Hematopoietic multipotent progenitor cell treated with erythropoietin and hydrocortisone succinate and interleukin-3 and kit ligand, for 4 days (in vitro differentiated cells): ENCODE measurements at regions not wholly inside any gene's neighbourhood (a gene's known extent, or its start where the extent isn't known, plus 50 kb on each side); places are given as distances from the start of the nearest gene placed in this dataset.
A peak's percentile ranks its signal among the peaks of the same experiment; 100 is the strongest.

ENCODE experiments used
- DNase-seq: peaks from one replicate; pipeline ENCODE4 v3.0.0-alpha.2; 2015

DNA sequence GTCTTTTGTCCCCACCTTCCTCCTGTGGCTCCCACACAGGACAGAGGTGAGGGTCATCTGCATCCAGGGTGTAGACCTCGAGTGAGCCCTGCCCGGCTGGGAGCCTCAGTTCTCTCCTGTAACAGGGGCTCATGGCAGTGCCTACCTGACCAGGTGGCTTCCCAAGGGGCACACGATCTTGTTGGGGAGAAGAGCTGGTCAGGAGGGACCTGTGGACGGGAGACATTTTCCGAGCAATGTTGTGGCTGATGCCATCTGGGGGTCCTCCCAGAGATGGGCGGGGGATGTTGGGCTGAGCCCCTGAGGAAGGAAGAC is 51.9 kb downstream of the CEBPB start:
- DNase-seq: no peak

DNA sequence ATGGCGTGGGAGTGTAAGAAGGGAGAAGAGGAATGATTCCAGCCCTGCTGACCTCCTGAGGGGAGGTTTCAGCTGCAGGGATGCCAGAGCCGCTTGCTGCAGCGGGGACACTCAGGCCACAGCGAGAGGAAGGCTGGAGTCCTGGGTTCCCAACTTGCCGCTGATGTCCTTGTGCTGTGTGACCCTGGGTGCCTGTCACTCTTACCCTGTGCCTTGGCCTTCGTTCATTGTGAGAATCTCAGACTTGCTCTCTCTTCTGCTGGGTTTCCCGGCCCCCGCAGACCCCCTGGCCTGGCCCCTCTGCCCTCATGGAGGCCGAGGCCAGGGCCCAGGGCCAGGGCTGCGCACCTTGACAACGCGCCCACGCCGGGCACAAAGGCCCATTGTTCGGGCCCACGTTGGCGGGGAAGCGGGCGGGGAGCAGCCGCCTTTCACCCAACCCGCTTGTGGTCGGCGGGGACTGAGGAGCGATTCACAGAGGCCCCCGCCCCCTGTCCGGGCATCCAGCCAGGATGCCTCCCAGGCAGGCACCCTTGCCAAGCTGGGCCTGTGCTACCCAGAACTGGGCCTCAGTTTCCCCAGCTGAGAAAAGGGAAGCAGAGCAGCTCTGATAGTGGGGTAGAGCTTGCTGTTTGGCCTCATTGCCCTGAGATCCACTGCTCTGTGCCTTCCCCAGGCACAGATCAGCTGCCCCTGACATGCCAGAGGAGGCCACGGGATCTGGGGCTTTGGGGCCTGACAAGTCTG is 52.4 kb downstream of the CEBPB start:
- DNase-seq: peak; percentile 68

DNA sequence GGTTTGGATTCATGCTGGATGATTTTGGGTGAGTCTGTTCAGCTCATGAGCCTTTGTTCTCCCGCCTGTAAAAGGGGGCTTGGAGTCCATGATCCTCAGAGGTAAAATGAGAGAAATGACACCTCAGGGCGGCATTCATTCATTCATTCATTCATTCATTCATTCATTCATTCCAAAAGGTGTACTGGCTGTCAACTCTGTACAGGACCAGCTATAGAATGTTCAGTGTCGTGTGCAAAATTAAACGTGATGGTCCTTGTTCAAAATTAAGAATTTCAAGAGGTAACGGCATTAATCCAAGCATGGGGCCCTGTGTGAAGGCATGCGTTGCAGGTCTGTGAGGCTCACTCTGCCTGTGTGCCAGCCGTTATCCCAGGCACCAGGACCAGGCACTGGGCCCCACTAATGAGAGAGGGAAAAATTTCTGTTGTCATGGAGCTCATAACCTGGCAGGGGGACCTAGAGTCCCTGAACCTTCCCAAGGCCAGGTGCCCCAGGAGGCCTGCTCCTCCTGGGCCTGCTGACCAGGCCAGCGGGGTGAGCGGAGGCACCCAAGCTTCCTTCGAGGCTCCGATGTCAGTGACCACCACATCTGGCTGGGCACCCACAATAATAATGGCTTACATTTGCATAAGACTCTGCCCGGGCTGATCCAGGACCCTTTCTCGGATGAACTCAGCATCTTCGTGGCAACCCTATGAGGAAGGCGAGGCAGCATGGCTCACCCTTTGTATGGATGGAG is 53.2 kb downstream of the CEBPB start:
- DNase-seq: no peak

DNA sequence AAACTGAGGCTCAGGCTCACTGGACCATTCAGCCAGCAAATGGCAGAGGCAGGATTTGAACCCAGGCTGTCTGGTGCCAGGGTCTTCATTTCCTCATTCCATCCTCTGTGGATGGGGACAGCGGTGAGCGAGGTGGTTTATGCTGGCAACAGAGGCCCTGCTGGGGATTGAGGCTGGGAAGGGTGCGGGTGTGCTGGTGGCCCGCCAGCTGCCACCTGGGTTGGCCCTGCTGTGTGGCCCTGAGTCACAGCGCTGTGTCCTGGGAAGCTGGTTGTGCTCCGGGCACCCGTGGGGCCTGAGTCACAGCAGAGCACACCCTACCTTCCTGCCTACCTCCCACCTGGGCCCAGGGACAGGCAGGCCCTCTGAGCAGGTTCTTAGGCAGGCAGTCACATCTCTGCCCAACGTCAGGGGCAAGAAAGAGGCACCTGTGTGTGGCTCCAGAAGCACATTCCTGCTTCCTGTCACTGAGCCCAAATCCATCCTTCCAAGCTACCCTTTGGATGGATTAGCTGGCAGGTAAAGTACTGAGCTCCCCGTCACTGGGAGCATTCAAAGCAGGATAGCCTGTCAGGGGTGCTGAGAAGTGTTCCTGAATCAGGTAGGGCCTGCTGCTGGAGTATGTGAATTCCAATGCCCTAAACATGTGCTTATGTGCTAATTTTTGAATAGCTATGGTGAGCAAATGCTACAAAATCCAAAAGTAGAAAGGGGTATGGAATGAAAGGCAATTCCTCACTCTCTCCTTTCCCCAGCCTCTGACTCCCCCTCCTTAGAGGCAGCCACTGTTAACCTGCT is 53.9 kb downstream of the CEBPB start:
- no peak for DNase-seq

DNA sequence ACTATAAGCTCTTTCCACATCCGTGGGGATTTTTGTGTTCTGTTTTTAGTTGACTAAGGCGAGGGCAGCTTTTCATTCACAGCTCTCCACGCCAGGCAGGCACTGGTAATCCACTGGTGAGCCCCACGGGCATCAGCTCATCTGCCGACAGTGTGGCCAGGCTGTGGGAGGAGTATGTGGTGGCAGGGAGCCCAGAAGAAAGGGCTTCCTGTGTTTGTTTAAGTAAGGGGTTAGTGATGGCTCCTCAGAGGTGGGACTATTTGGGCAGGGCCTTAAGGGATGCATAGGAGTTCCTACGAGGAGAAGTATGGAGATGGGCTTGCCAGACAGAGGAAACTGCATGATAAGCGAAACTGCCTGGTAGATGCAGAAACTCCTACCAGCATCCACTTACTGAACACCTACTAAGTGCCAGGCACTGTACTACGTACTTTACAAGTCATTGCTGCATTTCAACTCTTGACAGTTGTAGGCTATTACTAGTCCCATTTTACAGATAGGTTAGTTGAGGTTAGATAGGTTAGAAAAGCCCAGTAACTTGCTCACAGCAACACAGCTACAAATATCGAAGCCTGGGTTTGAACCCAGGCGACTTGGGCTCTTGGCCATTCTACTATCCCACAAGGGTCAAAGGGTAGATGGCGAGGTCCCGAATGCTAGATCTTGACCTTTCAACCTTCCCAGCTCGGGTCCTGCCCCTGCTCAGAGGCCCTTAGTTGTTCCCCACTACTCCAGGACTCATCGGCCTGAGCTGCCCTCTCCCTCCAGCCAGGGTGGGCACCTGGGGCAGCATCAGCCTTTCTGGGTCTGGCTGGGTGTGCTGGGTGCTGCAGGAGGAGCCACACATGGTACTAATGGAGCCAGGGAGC is 55.1 kb downstream of the CEBPB start:
- DNase-seq: peak; percentile 47

DNA sequence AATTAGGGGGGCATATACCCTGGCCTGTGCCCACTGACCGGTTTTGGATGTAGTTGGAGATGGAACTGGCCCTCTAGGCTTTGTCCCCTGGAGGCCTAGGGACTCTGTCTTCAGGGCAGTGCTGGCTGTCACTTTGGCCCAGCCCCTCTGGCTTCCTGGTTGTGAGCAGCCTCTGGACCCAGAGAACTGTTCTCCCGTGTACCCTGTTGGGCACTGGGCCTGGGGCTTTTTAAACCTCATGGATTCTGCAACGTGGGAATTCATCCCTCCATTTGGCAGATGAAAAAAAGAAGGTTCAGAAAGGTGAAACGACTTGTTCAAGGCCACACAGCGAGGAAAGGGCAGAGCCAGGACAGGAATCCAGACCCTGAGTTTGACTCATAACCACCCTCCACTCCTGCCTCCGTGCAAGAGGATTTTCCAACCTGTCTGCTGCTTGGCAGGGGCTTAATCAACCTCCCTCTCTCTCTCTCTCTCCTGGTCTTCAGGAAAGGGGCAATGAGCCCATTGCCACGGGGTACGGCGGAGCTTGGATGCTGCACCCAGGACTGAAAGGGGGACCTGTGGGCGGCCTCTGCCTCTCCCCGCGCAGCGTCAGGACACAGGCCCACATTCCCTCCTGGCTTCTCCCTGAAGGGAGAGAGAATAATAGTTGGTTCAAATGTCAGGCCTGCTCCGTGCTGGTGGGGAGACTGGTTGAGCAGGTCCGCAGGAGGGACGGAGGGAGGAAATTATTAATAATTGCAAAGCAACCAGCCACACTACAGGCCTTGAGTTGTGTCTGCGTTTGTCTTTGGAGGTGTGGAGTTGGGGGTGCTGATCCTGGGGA is 56.0 kb downstream of the CEBPB start:
- no peak for DNase-seq

DNA sequence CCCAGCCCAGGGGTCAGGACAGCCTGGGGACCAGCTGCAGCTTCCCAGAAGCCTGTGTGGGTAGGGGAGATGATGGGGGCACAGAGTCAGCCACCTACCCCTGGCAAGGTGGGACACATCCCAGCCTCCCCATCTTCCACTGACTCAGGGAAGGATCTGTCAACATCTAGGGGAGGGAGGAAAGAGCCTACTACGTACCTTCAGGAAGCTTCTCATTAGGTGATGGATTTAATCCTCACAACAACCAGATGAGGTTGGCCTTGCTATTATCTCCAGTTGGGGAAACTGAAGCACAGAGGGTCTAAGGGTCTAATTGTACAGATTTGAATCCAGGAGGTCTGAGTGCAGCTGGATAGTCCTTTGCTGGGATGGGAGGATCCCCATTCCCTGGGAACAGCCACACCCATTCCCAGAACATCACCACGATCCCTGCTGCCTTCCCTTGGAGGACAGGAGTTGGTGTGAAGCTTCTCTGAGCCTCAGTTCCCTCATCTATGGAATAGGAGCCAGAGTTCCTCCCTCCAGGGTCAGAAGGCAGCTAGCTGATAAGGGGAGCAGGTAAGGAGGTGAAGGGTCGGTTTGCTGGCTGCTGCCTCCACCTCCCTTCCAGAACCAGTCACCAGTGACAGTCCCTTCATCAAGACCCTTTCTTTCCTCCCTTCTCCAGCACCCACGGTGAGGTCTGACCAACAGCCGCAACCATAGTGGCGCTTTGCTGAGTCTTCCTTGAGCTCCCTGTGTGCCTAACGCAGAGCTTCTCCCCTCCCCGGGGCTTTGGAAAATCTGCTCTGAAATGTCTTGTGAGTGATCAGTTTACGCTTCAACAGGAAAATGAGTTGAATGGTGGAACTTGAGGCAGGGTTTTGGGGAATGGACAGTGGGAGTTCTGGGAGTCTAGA is 56.8 kb downstream of the CEBPB start:
- no peak for DNase-seq

DNA sequence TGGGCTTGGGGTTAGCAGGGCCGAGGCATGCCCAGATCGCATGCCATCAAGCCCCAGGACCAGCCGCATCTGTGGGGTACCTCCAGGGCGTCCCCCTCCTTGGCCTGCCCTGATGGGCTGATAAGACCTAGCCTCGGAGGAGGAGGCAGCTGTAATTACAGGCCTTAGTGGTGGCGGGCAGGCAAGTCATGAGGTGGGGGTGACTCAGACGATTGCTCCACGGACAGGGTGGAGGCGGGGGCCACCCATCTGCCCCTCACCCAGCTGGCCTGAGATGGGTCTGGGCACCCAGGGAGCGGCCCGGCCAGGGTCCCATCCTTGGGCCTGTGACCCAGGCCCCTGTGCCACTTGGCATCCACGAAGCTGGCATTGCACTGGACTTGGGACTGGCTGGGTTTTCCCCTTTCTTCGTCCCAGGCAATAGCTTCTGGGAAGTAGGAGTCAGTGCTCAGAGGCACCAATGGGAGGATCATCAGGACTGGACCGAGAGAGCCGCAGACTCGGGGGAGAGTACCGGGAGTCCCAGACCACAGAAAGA is 57.5 kb downstream of the CEBPB start:
- peak; percentile 50 for DNase-seq

DNA sequence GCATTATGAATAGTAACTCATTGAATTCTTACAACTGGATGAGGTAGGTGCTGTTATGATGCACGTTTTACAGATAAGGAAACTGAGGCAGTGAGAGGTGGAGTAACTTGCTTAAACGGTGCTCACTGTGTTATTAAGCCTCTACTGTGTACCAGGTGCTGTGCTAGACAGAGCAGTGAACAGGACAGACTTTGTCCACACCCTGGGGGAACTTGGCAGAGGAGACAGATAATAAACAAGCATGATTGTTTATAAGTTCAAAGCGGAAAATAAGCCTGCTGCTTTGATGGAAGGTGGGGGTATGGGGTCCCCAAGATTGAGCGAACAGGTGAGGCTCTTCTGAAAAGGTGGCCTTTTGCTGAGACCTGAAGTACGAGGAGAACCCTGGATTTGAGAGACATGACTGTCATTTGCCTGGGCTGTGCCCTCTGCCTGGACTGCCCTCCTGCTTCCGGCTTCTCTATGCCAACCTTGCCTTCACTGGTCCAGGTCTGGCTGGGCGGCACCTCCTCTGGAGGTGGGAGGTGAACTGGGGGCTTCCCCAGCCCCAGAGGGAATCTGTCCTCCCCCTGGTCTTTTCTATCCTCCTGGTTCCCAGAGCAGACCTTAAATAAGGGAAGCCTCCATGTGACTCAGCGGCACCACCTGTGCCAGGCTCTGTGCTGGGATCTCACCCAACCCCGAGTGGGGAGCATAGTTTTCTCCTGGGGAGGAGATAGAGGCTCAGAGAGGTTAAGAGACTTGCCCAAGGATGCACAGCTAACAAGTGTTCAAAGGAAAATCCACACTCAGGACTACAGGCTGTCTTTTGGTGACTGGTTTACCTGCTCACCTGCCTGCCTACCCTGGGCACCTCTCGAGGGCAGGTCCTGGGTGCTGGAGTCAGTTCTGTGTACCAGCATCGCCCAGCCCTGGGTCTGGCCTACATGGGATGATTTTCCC is 59.1 kb downstream of the CEBPB start:
- DNase-seq: no peak

DNA sequence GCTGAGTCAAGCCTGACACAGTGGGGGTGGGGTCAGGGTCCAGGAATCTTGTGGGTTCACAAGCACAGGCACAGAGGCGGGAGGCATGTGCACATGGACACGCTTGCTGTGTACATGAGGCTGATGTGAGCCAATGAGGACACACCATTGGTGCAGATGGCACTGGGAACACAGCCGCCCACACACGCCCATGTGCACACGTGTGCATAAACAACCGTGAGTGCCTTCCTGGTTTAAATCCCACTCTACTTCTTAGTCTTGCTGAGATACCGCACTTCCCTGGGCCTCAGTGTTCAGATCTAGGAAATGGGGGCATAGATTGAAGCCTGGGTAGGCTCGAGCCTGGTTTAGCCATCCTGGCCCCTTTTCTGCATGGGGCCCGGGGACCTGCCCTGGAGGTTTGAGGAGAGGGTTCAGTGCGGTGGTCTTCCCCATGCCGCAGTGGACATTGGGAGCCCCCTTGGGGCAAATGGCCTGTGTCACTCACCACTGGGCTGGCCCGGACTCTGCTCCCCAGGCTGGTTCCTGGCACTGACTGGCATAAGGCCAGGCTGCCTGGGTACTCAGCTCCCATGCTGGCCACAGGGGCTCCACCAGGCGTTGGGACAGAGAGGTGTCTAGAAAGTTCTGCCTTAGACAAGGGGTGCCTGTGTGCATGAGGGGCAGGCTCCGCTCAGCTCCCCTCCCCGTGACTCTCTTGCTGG is 60.2 kb downstream of the CEBPB start:
- no peak for DNase-seq

DNA sequence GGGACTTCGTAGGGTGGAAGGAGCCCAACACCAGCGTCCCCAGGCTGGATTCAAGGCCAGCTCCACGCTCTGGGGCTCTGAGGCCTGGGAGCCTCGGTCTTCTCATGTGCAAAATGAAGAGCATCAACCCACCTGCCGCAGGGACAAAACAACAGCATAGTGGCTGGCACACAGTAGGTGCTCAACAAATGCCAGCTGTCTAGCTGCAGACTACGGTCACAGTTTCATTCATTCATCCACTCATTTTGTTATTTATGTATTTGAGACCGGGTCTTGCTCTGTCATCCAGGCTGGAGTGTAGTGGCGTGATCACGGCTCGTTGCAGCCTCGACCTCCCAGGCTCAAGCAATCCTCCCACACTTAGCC is 60.7 kb downstream of the CEBPB start:
- DNase-seq: no peak

DNA sequence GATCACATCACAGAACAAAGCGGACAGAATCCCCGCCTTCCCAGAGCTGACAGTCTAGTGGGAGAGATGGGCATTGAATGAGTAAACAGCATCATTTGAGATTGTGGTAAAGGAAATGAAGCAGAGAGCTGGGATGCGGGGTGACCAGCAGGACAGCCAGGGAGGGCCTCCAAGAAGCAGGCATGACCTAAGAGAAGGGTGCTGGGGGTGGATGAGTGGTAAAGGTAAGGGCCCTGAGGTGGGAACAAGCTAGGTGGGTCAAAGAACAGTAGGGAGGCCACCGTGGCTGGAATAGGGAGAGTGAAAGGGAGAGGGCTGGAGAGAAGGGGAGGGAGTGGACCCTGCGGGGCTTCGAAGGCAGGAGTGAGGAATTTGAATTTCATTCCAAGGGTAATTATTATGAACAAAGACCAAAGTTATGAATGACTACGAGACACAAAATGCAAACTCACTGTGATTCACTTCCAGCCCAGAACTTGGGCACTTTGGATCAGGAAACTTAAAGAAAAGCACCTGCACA is 61.4 kb downstream of the CEBPB start:
- no peak for DNase-seq

DNA sequence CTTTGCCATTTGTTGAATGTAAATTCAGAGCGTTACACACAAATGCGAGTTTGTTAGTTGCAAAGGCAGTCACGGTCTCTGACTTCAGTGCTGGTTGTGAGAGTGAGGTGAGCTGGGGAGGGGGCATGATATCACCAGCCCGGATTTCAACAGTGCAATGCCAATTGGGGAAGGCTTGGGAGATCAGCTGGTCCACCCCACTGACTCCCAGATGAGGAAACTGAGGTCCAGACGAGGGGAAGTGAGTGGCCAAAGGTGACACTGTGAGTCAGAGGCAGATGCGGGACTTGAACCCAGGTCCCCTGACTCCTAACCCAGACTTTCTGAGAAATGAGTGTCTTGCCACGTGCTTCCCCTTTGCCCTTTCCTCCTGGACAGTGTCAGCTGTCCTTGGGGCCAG is 62.1 kb downstream of the CEBPB start:
- no peak for DNase-seq

DNA sequence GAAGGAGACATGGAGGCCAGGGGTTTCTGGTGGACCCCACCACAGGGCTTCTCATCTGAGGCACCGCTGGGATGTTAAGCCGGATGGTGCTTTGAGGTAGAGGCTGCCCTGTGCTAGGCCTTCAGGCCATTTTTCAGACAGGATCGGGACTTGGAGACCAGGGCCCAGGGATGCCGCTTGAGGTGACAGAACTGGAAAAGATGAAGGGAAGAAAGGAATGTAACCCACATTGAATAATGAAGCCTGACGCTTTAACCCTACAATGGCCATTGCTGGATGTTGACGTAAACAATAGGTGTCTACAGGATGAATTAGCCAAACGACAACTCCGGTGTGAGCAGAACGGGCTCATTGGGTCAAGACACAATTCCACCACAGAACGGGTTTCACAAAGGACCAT is 62.5 kb downstream of the CEBPB start:
- DNase-seq: no peak

DNA sequence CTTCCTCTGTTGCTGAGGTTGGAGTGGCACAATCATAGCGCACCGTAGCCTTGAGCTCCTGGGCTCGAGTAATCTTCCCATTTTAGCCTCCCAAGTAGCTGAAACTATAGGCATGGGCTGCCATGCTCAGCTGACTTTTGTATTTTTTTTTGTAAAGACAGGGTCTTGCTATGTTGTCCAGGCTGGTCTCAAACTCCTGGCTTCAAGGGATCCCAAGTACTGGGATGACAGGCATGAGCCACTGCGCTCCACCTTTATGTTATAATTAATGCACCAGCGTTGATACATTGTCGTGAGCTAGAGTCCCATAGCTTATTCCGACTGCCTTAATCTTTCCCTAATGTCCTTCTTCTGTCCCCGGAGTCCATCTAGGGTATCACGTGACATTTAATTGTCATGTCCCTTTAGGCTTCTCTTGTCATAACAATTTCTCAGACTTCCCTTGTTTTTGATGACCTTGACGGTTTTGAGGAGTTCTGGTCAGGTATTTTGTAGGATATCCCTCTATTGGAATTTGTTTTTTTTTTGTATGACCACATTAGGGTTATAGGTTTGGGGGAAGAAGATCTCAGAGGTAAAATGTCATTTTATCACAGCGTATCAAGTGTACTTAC is 63.9 kb downstream of the CEBPB start:
- no peak for DNase-seq

DNA sequence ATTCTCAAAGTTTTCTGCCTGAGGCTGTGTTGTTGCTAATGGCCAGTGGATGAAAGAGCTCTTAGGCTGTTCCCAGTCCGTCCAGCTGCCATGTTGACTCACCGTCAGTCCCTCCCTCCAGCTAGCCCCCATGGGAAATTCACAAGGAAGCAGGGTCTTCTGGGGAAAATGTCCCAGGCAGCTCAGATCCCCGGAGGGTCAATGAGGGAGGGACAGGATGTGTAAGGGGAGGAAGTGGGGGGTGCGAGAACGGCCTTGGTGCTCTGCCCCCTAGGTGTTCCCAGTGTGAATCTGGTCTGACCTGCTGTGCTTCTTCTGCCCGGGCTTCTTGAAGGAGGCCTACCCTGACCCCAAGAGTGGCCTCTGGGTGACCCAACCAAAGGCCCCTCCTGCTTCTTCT is 65.9 kb downstream of the CEBPB start:
- no peak for DNase-seq

DNA sequence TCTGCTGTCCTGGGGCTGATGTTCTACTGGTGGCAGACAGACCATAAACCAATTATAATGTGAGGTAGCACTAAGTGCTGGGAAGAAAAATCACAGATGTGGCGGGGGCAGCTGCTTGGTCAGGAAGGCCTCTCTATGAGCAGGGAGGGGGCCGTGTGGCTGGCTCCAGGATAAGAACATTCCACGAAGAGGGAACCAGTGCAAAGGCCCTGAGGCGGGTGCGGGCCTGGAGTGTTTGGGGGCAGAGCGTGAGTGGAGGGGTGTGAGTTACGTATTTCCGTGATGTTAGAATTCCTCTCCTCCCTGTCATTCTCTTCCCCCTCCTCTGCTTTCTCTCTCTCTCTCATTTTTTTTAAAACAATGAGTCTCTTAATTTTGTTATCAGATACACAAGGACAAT is 67.2 kb downstream of the CEBPB start:
- DNase-seq: no peak

DNA sequence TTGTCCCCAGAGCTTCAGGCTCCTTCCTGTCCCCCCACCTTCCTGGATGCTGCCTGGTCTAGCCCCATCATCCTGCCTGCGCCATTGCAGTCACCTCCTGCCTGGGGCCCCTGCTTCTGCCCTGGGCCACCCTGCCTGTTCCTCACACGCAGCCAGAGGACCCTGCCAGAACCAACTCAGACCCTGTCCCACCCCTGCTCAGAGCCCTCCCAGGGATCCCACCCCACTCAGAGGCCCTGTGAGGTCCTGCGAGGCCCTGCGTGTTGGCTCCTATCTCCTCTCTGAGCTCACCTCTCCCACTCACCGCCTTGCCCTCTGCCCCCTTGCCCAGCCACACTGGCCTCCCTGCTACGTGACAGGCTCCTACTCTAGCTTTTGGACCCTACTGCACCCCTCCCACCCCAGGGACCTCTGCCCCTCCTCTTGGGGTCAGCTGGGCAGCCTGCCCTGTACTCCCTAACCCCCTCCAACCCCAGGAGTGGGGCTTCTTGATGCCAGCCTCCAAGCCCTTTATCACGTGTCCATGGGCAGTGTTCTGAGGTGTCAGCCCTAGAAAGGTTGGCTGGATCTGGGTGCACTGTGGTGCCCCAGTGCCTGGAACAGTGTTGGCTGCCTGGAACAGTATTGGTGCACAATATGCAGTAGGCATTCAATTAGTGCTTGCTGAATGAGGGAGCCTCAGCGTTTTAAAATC is 68.3 kb downstream of the CEBPB start:
- DNase-seq: no peak
